H9 (cell line): ENCODE measurements at regions not wholly inside any gene's neighbourhood (a gene's known extent, or its start where the extent isn't known, plus 50 kb on each side); places are given as distances from the start of the nearest gene placed in this dataset.

Experiments used
- DNase-seq: peaks from one replicate; pipeline ENCODE4 v3.0.0-alpha.2; 2017
- H2AFZ ChIP-seq: one replicate; pipeline ENCODE4 v1.6.1; 2013; ENCODE audit warnings: mild to moderate bottlenecking, low read length, control low read depth, moderate library complexity
- H2AK5ac ChIP-seq: 2 replicates; pipeline ENCODE4 v1.6.1; 2013; ENCODE audit warnings: low read length, control low read depth, mixed read lengths; ENCODE audit not compliant: insufficient read length
- H2BK120ac ChIP-seq: one replicate; pipeline ENCODE4 v1.6.1; 2013; ENCODE audit warnings: low read depth, mild to moderate bottlenecking, low read length, control low read depth, inconsistent platforms; ENCODE audit not compliant: poor library complexity, severe bottlenecking
- H2BK12ac ChIP-seq: 2 replicates; pipeline ENCODE4 v1.6.1; 2013; ENCODE audit warnings: low read length, control low read depth, mixed read lengths, low read depth; ENCODE audit not compliant: insufficient read length
- H2BK15ac ChIP-seq: 2 replicates; pipeline ENCODE4 v1.6.1; 2013; ENCODE audit warnings: low read depth, low read length, control low read depth
- H2BK20ac ChIP-seq: one replicate; pipeline ENCODE4 v1.6.1; 2013; ENCODE audit warnings: low read depth, mild to moderate bottlenecking, low read length, control low read depth, inconsistent platforms; ENCODE audit not compliant: poor library complexity, severe bottlenecking
- H2BK5ac ChIP-seq: 2 replicates; pipeline ENCODE4 v1.6.1; 2013; ENCODE audit warnings: low read length, control low read depth, mixed read lengths; ENCODE audit not compliant: insufficient read length
- H3K14ac ChIP-seq: 2 replicates; pipeline ENCODE4 v1.6.1; 2013; ENCODE audit warnings: low read length, control low read depth; ENCODE audit not compliant: insufficient read depth
- H3K18ac ChIP-seq: 2 replicates; pipeline ENCODE4 v1.6.1; 2013; ENCODE audit warnings: low read depth, mild to moderate bottlenecking, mixed read lengths, low read length, control low read depth; ENCODE audit not compliant: insufficient read length
- H3K23ac ChIP-seq: 2 replicates; pipeline ENCODE4 v1.6.1; 2013; ENCODE audit warnings: low read length, control low read depth, mixed read lengths, low read depth; ENCODE audit not compliant: insufficient read length
- H3K23me2 ChIP-seq: 2 replicates; pipeline ENCODE4 v1.6.1; 2013; ENCODE audit warnings: low read depth, mild to moderate bottlenecking, mixed read lengths, low read length, control low read depth; ENCODE audit not compliant: insufficient read length, poor library complexity, severe bottlenecking
- H3K27ac ChIP-seq: 2 replicates; pipeline ENCODE4 v1.5.1; 2013; ENCODE audit warnings: low read length, control low read depth, mixed read lengths, low read depth; ENCODE audit not compliant: insufficient read length
- H3K27me3 ChIP-seq: 2 replicates; pipeline ENCODE4 v1.6.1; 2013; ENCODE audit warnings: low read length, control low read depth, inconsistent platforms; ENCODE audit not compliant: insufficient read depth
- H3K4ac ChIP-seq: 2 replicates; pipeline ENCODE4 v1.6.1; 2013; ENCODE audit warnings: low read depth, mild to moderate bottlenecking, control low read depth, inconsistent platforms, low read length, moderate library complexity
- H3K4me1 ChIP-seq: 2 replicates; pipeline ENCODE4 v1.6.1; 2013; ENCODE audit warnings: low read length, control low read depth, inconsistent platforms; ENCODE audit not compliant: insufficient read depth
- H3K4me2 ChIP-seq: 2 replicates; pipeline ENCODE4 v1.6.1; 2013; ENCODE audit warnings: low read length, control low read depth, mixed read lengths; ENCODE audit not compliant: insufficient read length, insufficient read depth
- H3K56ac ChIP-seq: 2 replicates; pipeline ENCODE4 v1.6.1; 2013; ENCODE audit warnings: low read depth, mild to moderate bottlenecking, mixed read lengths, low read length, control low read depth; ENCODE audit not compliant: insufficient read length
- H3K79me1 ChIP-seq: 2 replicates; pipeline ENCODE4 v1.6.1; 2013; ENCODE audit warnings: low read depth, mild to moderate bottlenecking, moderate library complexity, low read length, control low read depth, inconsistent platforms; ENCODE audit not compliant: insufficient read depth, poor library complexity, severe bottlenecking
- H3K79me2 ChIP-seq: 2 replicates; pipeline ENCODE4 v1.6.1; 2013; ENCODE audit warnings: low read length, control low read depth, inconsistent platforms; ENCODE audit not compliant: insufficient read depth
- H3K9ac ChIP-seq: 2 replicates; pipeline ENCODE4 v1.6.1; 2013; ENCODE audit warnings: low read length, control low read depth, mixed read lengths; ENCODE audit not compliant: insufficient read length; ENCODE audit errors: extremely low read depth
- H3K9me3 ChIP-seq: one replicate; pipeline ENCODE4 v1.6.1; 2013; ENCODE audit warnings: low read depth, low read length, inconsistent platforms; ENCODE audit not compliant: control insufficient read depth
- H3T11ph ChIP-seq: one replicate; pipeline ENCODE4 v1.6.1; 2013; ENCODE audit warnings: mild to moderate bottlenecking, low read length, control low read depth, inconsistent platforms
- H4K20me1 ChIP-seq: one replicate; pipeline ENCODE4 v1.6.1; 2013; ENCODE audit not compliant: control insufficient read depth, insufficient read length, insufficient read depth
- H4K5ac ChIP-seq: 2 replicates; pipeline ENCODE4 v1.6.1; 2013; ENCODE audit warnings: low read depth, mild to moderate bottlenecking, mixed read lengths, low read length, control low read depth; ENCODE audit not compliant: insufficient read length
- H4K8ac ChIP-seq: replicated peaks from 2 replicates; pipeline ENCODE4 v1.6.1; 2013; ENCODE audit warnings: low read length, control low read depth, mixed read lengths, low read depth; ENCODE audit not compliant: insufficient read length
- H4K91ac ChIP-seq: 2 replicates; pipeline ENCODE4 v1.6.1; 2013; ENCODE audit warnings: low read depth, mild to moderate bottlenecking, moderate library complexity, mixed read lengths, low read length, control low read depth; ENCODE audit not compliant: insufficient read length
- H3K27ac Mint-ChIP-seq, 3 experiments: 2 replicates in 2 of 3; 3 replicates in 1 of 3; pipeline ENCODE4 v1.8.0; 2020 to 2021; ENCODE audit warnings: mixed read lengths in 3 of 3, mild to moderate bottlenecking in 1 of 3, moderate library complexity in 1 of 3
- H3K27me3 Mint-ChIP-seq: 2 replicates; pipeline ENCODE4 v1.8.0; 2021; ENCODE audit warnings: low read depth, mild to moderate bottlenecking, moderate library complexity, mixed read lengths
- H3K36me3 Mint-ChIP-seq, 3 experiments: 2 replicates in 2 of 3; 3 replicates in 1 of 3; pipeline ENCODE4 v1.8.0; 2020 to 2021; ENCODE audit warnings: low read depth in 3 of 3, mixed read lengths in 3 of 3; ENCODE audit not compliant: insufficient read depth in 1 of 3
- H3K4me1 Mint-ChIP-seq, 2 experiments: 2 replicates each; pipeline ENCODE4 v1.8.0; 2020; ENCODE audit warnings: mixed read lengths in 2 of 2
- H3K4me3 Mint-ChIP-seq, 2 experiments: 2 replicates in 1 of 2; 3 replicates in 1 of 2; pipeline ENCODE4 v1.8.0; 2020 to 2021; ENCODE audit warnings: mild to moderate bottlenecking in 2 of 2, mixed read lengths in 2 of 2, moderate library complexity in 1 of 2
- H3K9me3 Mint-ChIP-seq, 2 experiments: 2 replicates in 1 of 2; 3 replicates in 1 of 2; pipeline ENCODE4 v1.8.0; 2020; ENCODE audit warnings: mild to moderate bottlenecking in 2 of 2, mixed read lengths in 2 of 2, moderate library complexity in 1 of 2
- WGBS: extraction: QIAGEN DNeasy Blood & Tissue Kit; methylation state at CpG from one replicate; pipeline ENCODE4 v1.1.7; 2013; ENCODE audit warnings: missing lambda C conversion rate, low lambda C conversion rate, mixed read lengths; ENCODE audit not compliant: insufficient read length; ENCODE audit errors: extremely low coverage; 5-methylcytosine and 5-hydroxymethylcytosine counted together
- TF ChIP-seq, protein P1 (sequence below): fragments of 200-600 bp; sonication (generic); conservative IDR thresholded peaks from 3 replicates; pipeline ENCODE4 v1.8.0; 2021; ENCODE audit warnings: antibody characterized with exemption, mild to moderate bottlenecking

DNA sequence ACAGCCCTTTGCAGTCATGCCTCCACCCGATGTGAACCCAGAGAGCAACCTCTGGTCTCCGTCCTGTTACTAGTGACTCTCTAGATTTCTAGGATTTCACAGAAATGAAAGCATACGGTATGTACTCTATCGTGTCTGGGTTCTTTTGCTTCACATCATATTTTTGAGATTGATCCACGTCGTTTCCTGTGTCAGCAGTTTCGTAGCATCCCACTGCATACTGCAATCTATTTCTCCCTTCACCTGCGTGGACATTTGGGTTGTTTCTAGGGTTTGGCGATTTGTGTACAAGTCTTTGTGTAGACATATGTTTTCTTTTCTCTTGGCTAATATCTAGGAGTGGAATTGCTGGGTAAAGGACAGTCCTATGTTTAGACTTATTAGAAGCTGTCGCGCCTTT, 119.8 kb upstream of the PCBD1 start:
- Histone ChIP-seq H3K79me2 (no peaks in the 10 kb centered on the region), H3K27me3 (no peaks in the 10 kb centered on the region), H3K56ac (no peak overlapping the region), H4K91ac (no peak overlapping the region), H3K18ac (no peak overlapping the region), H3K79me1 (no peaks in the 10 kb centered on the region), H2BK5ac (no peak overlapping the region), H2BK20ac (no peak overlapping the region), H4K8ac (no peak overlapping the region), H3K4me2 (no peak overlapping the region), H3K4ac (no peak overlapping the region), H2AFZ (no peak overlapping the region), H2BK15ac (no peak overlapping the region), H3K14ac (no peak overlapping the region), H3K27ac (no peak overlapping the region), H2BK120ac (no peak overlapping the region), H3K9ac (no peak overlapping the region), H2AK5ac (no peak overlapping the region), H3K23me2 (no peaks in the 10 kb centered on the region), H4K20me1 (no peaks in the 10 kb centered on the region), H3K4me1 (no peaks in the 10 kb centered on the region), H3K23ac (no peak overlapping the region), H2BK12ac (no peak overlapping the region), H3K9me3 (no peaks in the 10 kb centered on the region), H4K5ac (no peak overlapping the region), H3T11ph (no peak overlapping the region)
- Mint-ChIP-seq H3K4me3 (no peak overlapping the region), H3K36me3 (no peaks in the 10 kb centered on the region), H3K27me3 (peaks cover 18% of the 10 kb centered on the region), H3K27ac (no peak overlapping the region), H3K9me3 (no peaks in the 10 kb centered on the region), H3K4me1 (peaks cover 17 to 37% of the 10 kb centered on the region in 2 experiments)
- TF ChIP-seq, protein P1, sequence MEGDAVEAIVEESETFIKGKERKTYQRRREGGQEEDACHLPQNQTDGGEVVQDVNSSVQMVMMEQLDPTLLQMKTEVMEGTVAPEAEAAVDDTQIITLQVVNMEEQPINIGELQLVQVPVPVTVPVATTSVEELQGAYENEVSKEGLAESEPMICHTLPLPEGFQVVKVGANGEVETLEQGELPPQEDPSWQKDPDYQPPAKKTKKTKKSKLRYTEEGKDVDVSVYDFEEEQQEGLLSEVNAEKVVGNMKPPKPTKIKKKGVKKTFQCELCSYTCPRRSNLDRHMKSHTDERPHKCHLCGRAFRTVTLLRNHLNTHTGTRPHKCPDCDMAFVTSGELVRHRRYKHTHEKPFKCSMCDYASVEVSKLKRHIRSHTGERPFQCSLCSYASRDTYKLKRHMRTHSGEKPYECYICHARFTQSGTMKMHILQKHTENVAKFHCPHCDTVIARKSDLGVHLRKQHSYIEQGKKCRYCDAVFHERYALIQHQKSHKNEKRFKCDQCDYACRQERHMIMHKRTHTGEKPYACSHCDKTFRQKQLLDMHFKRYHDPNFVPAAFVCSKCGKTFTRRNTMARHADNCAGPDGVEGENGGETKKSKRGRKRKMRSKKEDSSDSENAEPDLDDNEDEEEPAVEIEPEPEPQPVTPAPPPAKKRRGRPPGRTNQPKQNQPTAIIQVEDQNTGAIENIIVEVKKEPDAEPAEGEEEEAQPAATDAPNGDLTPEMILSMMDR, result no peak
- DNase-seq, result no peak
- WGBS, result no CpG with 5 or more reads among the region's 11 CpGs
